ENCODE measurements at regions not wholly inside any gene's neighbourhood (a gene's known extent, or its start where the extent isn't known, plus 50 kb on each side); places are given as distances from the start of the nearest gene placed in this dataset.
"Not testable (repeated sequence)": the region's sequence is repeated elsewhere in the genome, so short reads cannot be mapped to it uniquely, and the experiment has no call there.

DNA sequence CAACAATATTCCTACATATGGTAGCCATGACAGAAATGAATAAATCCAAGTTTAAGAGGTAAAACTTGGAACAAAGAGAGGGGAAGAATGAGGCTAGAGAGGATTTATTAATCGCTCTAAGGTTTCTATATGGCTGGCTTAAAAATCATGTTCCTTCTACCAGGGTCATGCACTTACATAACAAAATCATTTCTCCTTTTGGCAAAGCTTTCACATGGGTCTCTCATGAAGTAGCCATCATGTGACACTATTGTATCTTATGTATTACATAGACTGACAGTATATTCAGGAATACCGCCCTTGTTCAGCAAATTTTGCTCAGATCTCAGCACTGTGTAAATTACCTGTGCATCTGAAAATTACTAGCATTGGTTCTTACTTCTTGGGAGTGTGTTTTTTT is 1554.5 kb upstream of the SLC39A10 start:
- no peak for DNase-seq (ENCODE audit: low read depth)

GRCh38 chr2:194100201-194100600 is 1556.8 kb upstream of the SLC39A10 start:
- no peak for DNase-seq (ENCODE audit: low read depth)

DNA sequence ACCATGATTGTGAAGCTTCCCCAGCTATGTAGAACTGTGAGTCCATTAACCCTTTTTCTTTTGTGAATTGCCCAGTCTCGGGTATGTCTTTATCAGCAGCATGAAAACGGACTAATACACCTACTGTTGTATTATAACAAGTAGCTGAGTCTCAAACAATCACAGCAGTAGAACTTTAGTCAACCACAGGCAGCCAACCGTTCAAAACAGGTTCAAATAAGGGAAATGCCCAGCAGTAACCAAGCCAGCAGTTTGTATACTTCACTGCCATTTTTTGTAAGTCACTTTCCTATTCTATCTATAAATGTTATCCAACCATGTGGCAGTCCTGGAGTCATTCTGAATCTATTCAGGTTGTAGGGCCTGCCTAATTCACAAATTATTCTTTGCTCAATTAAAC is 1560.6 kb upstream of the SLC39A10 start:
- no peak for DNase-seq (ENCODE audit: low read depth)

DNA sequence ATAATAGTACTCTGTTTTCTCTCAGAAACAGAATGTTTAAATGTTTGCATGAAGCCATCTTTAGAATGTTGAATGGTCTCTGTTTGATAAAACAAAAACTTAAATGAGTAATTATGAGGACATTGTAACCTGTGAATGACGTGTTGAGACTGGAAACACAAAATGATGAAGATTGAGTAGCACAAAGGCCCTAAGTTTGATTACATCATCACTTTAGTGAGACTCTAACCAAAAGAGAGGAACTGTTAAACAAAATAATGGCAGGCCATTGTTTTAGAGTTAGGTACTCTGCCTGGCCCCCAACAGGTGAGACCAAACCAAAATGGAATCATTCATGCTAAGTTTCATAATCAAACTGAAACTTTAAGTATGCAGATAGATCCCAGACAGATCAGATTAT is 1561.7 kb upstream of the SLC39A10 start:
- no peak for DNase-seq (ENCODE audit: low read depth)

GRCh38 chr2:194090251-194090905 is 1566.6 kb upstream of the SLC39A10 start:
- no peak for DNase-seq (ENCODE audit: low read depth)

- DNase-seq (ENCODE audit: low read depth): no peak
Measured at GRCh38 chr2:194087089-194087958, 1569.7 kb upstream of the SLC39A10 start.

DNA sequence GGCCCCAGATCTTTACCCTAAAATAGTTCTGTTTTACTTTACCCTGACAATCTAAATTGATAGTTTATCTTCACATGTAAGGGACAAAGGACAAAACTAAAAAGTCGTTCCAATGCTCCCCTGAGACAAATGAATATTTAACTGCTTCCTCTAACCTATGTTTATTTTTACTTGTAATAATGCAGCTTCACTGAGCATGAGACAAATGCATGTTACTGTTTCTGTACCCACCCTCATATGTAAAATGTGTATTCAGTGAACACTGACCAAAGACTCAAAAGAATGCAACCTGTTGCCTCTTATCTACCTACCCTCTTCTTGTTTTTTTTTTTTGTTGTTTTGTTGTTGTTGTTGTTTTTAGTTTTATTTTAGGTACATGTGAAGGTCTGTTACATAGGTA is 1570.9 kb upstream of the SLC39A10 start:
- DNase-seq (ENCODE audit: low read depth): no peak

- DNase-seq (ENCODE audit: low read depth): no peak
Measured at GRCh38 chr2:194079989-194080388, 1577.0 kb upstream of the SLC39A10 start.

GRCh38 chr2:194077366-194077765 is 1579.7 kb upstream of the SLC39A10 start:
- DNase-seq (ENCODE audit: low read depth): no peak

DNA sequence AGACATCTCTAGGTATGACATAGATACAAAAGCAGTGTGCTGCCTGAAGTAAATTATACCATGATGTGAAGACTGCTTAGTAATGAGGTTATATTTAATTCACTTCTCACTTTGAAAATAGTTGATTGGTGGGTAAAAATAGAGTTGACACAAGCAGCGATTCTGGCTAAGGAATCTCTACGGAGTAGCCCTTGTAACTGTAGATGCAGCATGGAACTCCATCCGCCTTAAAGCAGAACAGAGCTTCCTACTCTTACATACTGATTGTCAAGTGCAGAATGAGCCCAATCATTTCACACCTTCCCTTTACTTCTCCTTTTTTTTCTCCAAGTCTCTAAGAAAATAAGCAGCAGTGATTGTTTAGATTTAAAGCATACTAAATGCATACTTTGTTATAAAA is 1594.6 kb upstream of the SLC39A10 start:
- DNase-seq (ENCODE audit: low read depth): no peak

DNA sequence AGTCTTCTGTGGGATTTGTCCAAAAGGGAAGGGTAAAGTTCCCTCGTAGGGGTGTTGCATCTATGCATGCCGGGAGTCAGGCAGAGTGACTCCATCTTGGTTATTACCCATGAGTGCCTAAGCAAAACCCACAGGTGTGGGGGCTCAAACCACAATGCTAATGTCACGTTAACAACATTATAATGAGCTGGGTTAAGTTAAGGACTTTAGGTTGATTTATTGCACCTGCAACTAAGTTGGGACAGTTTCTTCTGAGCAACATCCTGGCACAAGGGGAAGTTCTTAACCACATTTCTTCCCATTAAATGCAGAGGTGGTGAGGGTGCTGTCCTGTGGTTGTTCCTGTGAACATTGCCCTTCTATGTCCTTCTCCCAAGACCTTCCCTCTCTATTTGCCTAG is 1596.8 kb upstream of the SLC39A10 start:
- no peak for DNase-seq (ENCODE audit: low read depth)

- no peak for DNase-seq (ENCODE audit: low read depth)
Measured at GRCh38 chr2:194054313-194054712, 1602.7 kb upstream of the SLC39A10 start.

DNA sequence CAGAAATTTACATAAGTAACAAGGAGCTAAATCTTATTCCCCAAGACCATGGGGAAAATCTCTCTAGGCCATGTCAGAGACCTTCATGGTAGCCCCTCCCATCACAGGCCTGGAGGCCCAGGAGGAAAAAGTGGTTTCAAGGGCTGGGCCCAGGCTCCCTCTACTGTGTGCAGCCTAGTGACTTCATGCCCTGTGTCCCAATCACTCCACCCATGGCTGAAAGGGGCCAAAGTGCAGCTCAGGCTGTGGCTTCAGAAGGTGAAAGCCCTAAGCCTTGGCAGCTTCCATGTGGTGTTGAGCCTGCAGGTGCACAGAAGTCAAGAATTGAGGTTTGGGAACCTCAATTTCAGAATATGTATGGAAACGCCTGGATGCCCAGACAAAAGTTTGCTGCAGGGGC is 1612.7 kb upstream of the SLC39A10 start:
- DNase-seq (ENCODE audit: low read depth): no peak

- not testable (repeated sequence) for DNase-seq (ENCODE audit: low read depth)
Measured at GRCh38 chr2:194021130-194021529, 1635.9 kb upstream of the SLC39A10 start.

GRCh38 chr2:194020155-194020554 is 1636.9 kb upstream of the SLC39A10 start:
- DNase-seq (ENCODE audit: low read depth): no peak

DNA sequence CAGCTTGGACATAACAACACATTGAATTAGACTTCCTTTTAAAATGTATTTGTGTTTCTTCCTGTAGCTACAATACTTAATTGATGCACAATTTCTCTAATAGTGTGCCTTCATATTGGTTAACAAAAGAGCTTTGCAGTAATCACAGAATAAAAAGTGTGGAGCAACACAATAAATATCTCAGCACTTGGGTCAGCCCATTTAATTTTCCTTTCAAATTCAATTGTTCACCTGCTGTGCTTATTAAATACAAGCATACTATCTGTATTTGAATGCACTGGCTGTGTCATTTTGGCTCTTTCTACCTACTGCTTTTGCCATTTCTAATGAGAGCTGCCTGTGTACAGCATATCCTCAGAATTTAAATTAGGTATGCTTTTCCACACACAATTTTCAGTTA is 1641.3 kb upstream of the SLC39A10 start:
- DNase-seq (ENCODE audit: low read depth): no peak

- no peak for DNase-seq (ENCODE audit: low read depth)
Measured at GRCh38 chr2:194014639-194015038, 1642.4 kb upstream of the SLC39A10 start.

DNA sequence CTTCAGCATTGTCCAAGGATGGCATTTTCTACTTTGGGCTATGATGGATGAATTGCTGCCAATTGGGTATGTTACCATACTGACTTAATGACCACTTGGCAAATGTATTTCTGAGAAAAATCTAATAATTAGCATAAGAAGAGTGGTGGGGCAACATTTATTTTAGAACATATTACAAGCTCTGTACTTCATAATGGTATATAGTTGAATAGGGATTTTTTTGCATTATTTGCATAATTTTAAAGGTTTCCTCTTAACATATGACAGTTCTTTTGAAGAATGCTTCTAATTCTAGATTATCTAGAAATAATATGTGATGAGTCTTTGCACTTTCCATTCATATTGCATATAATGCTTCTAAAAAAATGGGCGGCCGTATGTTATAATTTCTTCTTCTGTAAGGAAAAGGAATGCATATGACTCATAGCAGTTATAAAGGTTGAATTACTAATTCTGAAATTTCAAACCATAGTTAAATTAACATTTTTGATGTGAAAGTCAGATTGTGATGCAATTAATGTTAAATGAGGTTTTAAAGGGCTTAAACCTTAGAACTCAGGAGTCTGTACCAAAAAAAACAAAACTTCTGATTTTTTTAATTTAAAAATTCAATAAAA is 1652.3 kb upstream of the SLC39A10 start:
- DNase-seq (ENCODE audit: low read depth): no peak

DNA sequence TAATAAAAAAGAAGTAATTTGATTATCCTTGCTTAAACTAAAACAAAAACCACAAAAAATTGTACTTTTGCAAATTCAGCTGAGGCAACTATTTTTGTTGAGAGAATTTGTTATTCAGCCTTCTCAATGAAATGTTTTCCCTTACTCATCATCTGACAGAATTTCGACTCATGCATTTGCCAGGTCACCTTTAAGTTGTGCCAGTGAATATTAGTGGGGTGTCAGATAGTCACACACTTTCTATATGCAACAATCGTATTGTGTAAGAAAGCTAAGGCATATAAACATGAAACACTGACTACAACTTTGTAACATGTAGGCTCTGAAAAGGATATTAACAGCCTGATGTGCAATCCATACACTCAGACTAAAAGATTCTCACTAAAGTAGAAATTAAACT is 1653.1 kb upstream of the SLC39A10 start:
- no peak for DNase-seq (ENCODE audit: low read depth)

- no peak for DNase-seq (ENCODE audit: low read depth)
Measured at GRCh38 chr2:194002699-194003368, 1654.2 kb upstream of the SLC39A10 start.

- no peak for DNase-seq (ENCODE audit: low read depth)
Measured at GRCh38 chr2:193990868-193991267, 1666.2 kb upstream of the SLC39A10 start.

DNA sequence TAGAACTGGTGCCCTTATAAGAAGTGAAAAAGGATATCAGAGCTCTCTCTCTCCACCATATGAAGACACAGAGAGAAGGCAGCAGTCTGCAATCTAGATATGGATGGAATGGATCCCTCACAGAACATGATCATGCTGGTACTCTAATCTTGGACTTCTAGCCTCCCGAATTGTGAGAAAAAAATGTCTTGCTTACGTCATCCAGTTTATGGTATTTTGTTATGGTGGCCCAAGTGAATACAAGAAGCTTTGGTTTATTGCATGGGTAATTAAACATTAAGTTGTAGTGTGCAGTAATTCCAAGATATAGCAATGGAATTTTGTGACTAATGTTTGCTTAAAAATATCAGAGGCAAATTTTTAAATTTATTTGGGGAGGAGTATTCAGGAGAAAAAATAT is 1667.4 kb upstream of the SLC39A10 start:
- DNase-seq (ENCODE audit: low read depth): no peak

- DNase-seq (ENCODE audit: low read depth): no peak
Measured at GRCh38 chr2:193988784-193989183, 1668.2 kb upstream of the SLC39A10 start.

Data from activated T-cell treated with anti-CD3 and anti-CD28 coated beads for 24 hours (primary cell).